WTC11 (cell line): ENCODE measurements at regions not wholly inside any gene's neighbourhood (a gene's known extent, or its start where the extent isn't known, plus 50 kb on each side); places are given as distances from the start of the nearest gene placed in this dataset.

Experiments used
- ATF1 ChIP-seq: sonication (generic); formaldehyde crosslinking; IDR thresholded peaks from 2 replicates; pipeline ENCODE4 v1.8.1; 2023; ENCODE audit warnings: mild to moderate bottlenecking, moderate library complexity, missing genetic modification reagents
- NFE2L1 ChIP-seq: sonication (generic); formaldehyde crosslinking; IDR thresholded peaks from 2 replicates; pipeline ENCODE4 v1.8.1; 2023; ENCODE audit warnings: missing genetic modification reagents
- NR3C1 ChIP-seq: sonication (generic); formaldehyde crosslinking; conservative IDR thresholded peaks from 2 replicates; pipeline ENCODE4 v1.8.1; 2023; ENCODE audit warnings: low read depth, mild to moderate bottlenecking, missing genetic modification reagents
- RELA ChIP-seq: sonication (generic); formaldehyde crosslinking; IDR thresholded peaks from 2 replicates; pipeline ENCODE4 v1.8.1; 2022; ENCODE audit warnings: missing genetic modification reagents, mild to moderate bottlenecking, borderline replicate concordance
- SMAD3 ChIP-seq: sonication (generic); formaldehyde crosslinking; IDR thresholded peaks from 2 replicates; pipeline ENCODE4 v1.8.0; 2022; ENCODE audit warnings: missing genetic modification reagents, mild to moderate bottlenecking, borderline replicate concordance
- TCF7 ChIP-seq: sonication (generic); formaldehyde crosslinking; IDR thresholded peaks from 2 replicates; pipeline ENCODE4 v1.8.0; 2022; ENCODE audit warnings: mild to moderate bottlenecking, low read depth, missing genetic modification reagents, moderate library complexity
- TEAD4 ChIP-seq: sonication (generic); formaldehyde crosslinking; IDR thresholded peaks from 2 replicates; pipeline ENCODE4 v1.8.0; 2022; ENCODE audit warnings: mild to moderate bottlenecking, missing genetic modification reagents
- ZNF121 ChIP-seq: sonication (generic); formaldehyde crosslinking; IDR thresholded peaks from 2 replicates; pipeline ENCODE4 v1.8.0; 2023; ENCODE audit warnings: missing genetic modification reagents
- ZNF263 ChIP-seq: sonication (generic); formaldehyde crosslinking; IDR thresholded peaks from 2 replicates; pipeline ENCODE4 v1.8.1; 2022; ENCODE audit warnings: low read depth, mild to moderate bottlenecking, moderate library complexity, missing genetic modification reagents
- TF ChIP-seq, protein P1 (sequence below): fragments of 200-600 bp; IDR thresholded peaks from 2 replicates; pipeline ENCODE4 v1.8.0; 2022; ENCODE audit warnings: antibody characterized with exemption
- TF ChIP-seq, protein P2 (sequence below): sonication (generic); formaldehyde crosslinking; IDR thresholded peaks from 2 replicates; pipeline ENCODE4 v1.8.1; 2023; ENCODE audit warnings: mild to moderate bottlenecking, missing genetic modification reagents, moderate library complexity
- TF ChIP-seq, protein P3 (sequence below): sonication (generic); formaldehyde crosslinking; IDR thresholded peaks from 2 replicates; pipeline ENCODE4 v1.8.0; 2022; ENCODE audit warnings: mild to moderate bottlenecking, missing genetic modification reagents
- TF ChIP-seq, protein P4 (sequence below): sonication (generic); formaldehyde crosslinking; IDR thresholded peaks from 2 replicates; pipeline ENCODE4 v1.8.0; 2022; ENCODE audit warnings: mild to moderate bottlenecking, missing genetic modification reagents
- TF ChIP-seq, protein P5 (sequence below): sonication (generic); formaldehyde crosslinking; IDR thresholded peaks from 2 replicates; pipeline ENCODE4 v1.8.1; 2022; ENCODE audit warnings: low read depth, mild to moderate bottlenecking, moderate library complexity, missing genetic modification reagents, borderline replicate concordance

DNA sequence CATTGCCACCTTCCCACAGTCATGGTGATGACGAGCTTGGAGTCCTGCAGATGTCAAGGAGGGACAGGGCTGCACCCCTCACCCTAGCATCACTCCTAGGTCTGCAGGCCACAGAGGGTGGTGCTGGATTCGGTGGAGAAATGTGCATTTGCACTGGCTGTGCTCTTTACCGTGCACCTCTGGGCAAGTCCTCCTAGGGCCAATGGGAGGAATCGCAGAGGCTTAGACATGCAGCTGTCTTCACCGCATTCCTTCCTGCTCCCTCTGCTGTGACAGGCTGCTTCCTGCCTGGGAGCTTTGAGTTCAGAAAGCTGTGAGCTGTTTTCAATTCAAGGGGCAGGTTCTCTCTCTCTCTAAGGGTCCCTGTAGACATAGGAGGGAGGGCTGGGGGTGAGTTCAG lies 85.1 kb downstream of the EDN3 start:
- TF ChIP-seq, protein P1, sequence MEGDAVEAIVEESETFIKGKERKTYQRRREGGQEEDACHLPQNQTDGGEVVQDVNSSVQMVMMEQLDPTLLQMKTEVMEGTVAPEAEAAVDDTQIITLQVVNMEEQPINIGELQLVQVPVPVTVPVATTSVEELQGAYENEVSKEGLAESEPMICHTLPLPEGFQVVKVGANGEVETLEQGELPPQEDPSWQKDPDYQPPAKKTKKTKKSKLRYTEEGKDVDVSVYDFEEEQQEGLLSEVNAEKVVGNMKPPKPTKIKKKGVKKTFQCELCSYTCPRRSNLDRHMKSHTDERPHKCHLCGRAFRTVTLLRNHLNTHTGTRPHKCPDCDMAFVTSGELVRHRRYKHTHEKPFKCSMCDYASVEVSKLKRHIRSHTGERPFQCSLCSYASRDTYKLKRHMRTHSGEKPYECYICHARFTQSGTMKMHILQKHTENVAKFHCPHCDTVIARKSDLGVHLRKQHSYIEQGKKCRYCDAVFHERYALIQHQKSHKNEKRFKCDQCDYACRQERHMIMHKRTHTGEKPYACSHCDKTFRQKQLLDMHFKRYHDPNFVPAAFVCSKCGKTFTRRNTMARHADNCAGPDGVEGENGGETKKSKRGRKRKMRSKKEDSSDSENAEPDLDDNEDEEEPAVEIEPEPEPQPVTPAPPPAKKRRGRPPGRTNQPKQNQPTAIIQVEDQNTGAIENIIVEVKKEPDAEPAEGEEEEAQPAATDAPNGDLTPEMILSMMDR = no peak
- TF ChIP-seq ZNF263 = no peak
- TF ChIP-seq, protein P2, sequence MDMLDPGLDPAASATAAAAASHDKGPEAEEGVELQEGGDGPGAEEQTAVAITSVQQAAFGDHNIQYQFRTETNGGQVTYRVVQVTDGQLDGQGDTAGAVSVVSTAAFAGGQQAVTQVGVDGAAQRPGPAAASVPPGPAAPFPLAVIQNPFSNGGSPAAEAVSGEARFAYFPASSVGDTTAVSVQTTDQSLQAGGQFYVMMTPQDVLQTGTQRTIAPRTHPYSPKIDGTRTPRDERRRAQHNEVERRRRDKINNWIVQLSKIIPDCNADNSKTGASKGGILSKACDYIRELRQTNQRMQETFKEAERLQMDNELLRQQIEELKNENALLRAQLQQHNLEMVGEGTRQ (CRISPR knock-in tag) = no peak
- TF ChIP-seq, protein P3, sequence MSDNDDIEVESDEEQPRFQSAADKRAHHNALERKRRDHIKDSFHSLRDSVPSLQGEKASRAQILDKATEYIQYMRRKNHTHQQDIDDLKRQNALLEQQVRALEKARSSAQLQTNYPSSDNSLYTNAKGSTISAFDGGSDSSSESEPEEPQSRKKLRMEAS (CRISPR knock-in tag) = no peak
- TF ChIP-seq RELA = no peak
- TF ChIP-seq NFE2L1 (CRISPR knock-in tag) = no peak
- no peak for TF ChIP-seq NR3C1 (CRISPR knock-in tag)
- TF ChIP-seq ATF1 (CRISPR knock-in tag) = no peak
- TF ChIP-seq ZNF121 = no peak
- TF ChIP-seq TEAD4 (CRISPR knock-in tag) = no peak
- TF ChIP-seq, protein P4, sequence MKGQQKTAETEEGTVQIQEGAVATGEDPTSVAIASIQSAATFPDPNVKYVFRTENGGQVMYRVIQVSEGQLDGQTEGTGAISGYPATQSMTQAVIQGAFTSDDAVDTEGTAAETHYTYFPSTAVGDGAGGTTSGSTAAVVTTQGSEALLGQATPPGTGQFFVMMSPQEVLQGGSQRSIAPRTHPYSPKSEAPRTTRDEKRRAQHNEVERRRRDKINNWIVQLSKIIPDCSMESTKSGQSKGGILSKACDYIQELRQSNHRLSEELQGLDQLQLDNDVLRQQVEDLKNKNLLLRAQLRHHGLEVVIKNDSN = no peak
- no peak for TF ChIP-seq SMAD3 (CRISPR knock-in tag)
- TF ChIP-seq, protein P5, sequence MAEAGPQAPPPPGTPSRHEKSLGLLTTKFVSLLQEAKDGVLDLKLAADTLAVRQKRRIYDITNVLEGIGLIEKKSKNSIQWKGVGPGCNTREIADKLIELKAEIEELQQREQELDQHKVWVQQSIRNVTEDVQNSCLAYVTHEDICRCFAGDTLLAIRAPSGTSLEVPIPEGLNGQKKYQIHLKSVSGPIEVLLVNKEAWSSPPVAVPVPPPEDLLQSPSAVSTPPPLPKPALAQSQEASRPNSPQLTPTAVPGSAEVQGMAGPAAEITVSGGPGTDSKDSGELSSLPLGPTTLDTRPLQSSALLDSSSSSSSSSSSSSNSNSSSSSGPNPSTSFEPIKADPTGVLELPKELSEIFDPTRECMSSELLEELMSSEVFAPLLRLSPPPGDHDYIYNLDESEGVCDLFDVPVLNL = no peak
- no peak for TF ChIP-seq TCF7 (CRISPR knock-in tag)
